Suppressor macrophage (primary cell): ENCODE measurements at regions not wholly inside any gene's neighbourhood (a gene's known extent, or its start where the extent isn't known, plus 50 kb on each side); places are given as distances from the start of the nearest gene placed in this dataset.
"Not testable (repeated sequence)": the region's sequence is repeated elsewhere in the genome, so short reads cannot be mapped to it uniquely, and the experiment has no call there.

Experiments used
- DNase-seq, 4 experiments: peaks; one replicate each; pipeline ENCODE4 v3.0.0-alpha.2; 2020 to 2022

DNA sequence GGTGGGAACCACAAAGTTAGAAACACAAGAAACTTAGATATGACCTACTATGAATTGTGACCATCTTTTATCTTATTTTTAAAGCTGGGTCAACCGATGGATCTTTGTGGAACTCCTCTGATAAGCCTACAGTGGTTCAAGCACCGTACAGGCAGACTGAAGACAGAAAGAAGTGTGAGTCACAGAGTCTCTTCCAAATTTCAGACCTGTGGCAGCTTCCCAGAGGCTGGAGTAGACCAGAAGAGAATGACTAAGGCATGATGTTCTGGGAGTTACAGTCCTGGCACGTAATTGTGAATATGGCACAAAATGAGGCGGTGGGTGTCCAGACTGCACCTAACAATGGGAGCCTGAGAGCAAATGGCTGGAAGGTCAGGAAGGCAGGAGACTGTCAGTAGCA is 70.0 kb downstream of the LMO4 start:
- no peak for DNase-seq

GRCh38 chr1:87399264-87399663 is 70.6 kb downstream of the LMO4 start:
- DNase-seq, result no peak

DNA sequence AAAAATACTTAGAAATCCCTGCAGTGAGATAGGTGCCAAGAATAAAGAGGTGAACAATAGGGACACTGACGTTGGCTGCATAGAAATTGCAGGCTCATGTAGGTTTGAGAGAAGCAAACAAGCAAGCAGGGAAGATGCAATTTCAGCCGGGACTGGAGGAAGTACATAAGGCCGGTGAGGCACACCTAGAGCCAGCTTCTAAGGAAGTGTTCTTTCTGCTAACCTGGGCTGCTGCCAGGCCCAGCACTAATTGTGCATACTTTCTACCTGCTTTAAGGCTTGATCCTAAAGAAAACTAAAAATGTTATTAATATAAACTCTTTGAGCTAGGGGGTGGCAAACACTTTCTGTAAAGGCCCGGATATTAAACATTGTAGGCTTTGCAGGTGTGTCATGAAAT is 71.0 kb downstream of the LMO4 start:
- DNase-seq, result no peak

DNA sequence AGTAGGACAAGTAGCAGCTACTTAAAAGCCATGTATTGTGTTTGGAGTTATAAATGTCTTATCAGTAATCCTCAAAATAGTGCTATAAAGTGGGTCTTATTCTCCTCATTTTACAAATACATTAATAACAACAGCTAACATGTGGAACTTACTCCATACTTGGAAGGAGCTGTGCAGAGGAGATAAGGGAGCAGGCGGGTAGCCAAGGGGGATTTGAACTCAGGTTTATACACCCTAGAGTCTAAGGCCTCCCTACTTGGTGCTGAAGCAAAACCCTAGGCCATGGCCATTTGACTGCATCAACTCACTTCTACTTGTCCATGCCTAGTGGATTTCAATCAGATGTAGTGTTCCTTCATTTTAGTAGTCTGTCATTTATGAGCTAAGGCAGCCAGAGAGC is 72.1 kb downstream of the LMO4 start:
- no peak for DNase-seq

DNA sequence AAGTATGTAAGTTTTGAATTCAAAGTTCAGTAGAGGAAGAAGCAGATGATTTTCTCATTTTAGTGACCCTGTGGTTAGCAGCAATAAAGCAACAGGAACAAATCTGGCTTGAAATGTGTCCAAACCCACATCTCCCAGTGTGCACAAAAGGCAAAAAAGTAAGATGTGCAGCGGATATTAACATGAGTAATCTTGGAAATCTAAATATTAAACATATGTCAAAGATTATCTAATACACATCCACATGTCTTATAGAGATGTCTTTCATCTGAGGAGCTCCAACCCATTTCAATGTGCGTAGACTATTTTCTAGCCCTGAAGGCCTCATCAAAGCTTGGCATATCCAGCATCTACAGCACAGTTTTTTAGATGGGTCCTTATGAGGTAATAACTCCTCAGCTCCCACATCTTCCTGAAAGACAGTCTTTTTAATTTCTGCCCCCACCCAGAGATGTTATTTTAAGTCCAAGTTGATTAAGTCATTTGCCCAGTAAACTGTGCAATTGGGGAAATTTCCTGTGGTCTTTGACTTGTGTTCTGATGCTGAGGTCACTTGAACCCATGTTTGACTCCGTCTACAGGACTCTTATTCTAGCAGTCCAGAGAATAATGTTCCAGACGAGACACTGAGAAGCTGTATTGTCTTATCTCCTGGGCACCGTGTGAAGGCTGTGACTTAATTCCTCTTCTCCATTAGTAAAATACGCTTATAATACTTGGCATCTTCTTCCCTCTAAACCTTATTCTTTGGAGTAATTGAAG is 73.7 kb downstream of the LMO4 start:
- peak in 3 of 4 experiments; percentile 2 to 37 (median 28) for DNase-seq

DNA sequence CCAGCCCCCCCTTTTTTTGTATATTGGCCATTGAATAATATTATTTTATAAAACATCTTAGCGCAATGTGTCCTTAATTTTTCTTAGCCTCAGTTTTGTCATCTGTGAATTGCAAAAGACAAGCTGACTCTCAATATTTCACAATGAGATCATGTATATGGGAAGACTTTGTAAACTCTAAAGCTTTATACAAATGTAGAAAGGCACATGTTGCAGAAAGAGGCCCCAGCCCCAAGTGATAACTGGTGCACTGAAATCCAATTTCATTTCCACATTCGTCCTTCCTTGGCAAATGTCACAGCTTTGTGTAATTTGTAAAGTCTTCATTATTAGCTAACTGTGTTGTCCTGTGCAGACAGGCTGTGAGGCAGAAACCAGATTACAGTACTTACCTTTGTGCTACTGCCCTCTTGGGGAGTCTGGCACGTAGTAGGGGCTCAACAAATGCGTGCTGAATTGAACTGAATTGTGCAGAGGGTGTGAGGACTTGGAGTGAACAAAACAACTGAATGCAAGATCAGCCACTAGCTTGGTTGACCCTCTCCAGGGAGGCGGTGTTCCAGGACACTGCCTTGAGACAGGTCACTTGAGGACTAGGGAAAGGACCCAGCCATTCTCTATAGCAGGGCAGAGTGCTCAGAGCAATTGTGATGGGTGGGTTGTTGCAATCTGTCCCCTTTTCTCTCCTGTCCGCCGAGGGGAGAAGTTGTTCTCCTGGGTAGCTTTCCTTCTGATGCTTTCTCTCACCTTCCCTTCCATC is 74.6 kb downstream of the LMO4 start:
- DNase-seq, result peak; percentile 6 to 43 (median 24)

DNA sequence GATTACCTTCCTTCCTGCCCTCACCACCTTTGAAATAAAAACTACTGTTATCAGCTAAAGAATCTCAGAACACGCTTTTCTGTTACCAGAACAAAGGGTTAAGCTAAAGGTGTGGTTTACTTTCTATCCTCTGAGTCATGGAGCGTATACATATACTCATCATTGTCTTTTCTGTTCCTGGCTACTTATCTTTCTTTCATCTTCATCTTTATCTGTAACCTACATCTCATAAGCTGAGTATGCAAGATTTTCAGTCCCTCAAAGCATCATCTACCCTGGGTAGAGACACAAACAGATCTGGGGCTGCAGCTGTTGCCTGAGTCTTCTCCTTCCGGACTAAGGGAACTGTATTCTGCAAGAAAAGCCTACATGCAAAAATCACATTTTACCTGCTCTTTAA is 75.6 kb downstream of the LMO4 start:
- DNase-seq, result no peak

DNA sequence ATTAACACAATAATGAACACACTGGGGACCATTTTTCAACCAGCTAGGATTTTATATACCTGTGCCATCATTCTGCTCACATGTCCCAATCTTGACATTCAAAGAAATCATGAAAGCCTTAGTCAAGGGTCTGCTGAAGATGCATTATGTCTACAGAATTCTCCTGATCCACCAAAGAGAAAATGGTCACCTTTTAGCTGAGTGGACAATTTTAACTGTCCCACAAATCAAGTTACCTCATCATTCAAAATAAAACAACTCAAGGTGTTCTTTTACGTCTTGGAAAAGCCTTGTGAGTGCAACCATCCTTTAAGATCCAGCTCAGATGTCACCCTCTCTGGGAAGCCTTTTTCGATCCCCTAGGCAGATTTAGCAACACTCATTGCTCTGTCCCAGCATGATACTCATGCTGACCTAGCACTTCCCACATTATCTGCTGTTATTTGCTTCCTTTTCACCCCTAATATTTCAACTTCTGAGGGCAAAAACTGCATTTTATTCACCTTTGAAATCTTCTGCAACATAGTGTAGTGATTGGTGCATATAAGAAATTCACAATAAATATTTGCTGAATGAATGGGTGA is 80.1 kb downstream of the LMO4 start:
- DNase-seq, result no peak

DNA sequence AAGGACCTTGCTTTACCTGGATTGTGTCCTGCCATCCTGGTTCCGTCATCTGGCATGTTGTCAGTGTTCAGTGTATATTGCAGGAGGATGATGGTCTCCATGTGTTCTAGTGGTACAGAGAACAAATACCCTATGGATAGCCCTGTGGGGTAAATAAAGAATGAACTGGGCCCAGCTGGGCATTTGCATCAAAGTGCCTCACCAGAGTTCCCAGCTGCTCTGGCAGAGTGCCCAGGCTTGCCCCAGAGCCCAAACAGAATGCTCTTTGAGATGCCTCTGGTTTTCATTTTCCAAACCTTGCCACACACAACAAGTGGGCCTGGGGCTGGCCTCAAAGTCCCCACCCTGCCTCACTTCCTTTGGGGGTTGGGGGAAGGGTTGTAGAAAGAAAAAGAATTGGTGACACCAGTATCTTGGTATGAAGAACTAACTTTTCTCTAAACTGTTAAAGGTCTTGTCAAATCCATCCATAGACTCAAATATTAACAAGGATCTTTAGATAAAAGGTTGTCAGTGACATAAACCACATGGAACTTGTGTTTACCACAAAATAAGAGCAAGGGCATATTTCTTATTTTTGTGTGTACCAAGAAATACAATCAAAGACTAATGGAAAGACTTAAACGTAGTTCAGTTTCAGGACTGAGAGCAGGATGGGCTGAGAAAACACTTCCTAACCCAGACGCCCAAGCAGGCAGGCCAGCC is 82.2 kb downstream of the LMO4 start:
- no peak for DNase-seq

DNA sequence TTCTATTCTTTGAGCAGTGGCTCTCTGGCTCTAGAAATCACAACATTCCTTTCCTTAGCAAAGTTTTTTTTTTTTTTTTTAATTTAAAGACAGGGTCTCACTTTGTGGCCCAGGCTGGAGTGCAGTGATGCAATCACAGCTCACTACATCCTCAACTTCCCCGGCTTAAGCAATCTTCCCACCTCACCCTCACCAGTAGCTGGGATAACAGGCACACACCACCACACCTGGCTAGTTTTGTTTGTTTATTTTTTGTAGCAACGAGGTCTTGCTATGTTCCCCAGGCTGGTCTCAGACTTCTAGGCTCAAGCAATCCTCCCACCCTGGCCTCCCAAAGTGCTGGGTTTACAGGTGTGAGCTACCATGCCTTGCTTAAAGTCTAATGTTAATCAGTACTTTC is 85.2 kb downstream of the LMO4 start:
- DNase-seq, result not testable (repeated sequence)

DNA sequence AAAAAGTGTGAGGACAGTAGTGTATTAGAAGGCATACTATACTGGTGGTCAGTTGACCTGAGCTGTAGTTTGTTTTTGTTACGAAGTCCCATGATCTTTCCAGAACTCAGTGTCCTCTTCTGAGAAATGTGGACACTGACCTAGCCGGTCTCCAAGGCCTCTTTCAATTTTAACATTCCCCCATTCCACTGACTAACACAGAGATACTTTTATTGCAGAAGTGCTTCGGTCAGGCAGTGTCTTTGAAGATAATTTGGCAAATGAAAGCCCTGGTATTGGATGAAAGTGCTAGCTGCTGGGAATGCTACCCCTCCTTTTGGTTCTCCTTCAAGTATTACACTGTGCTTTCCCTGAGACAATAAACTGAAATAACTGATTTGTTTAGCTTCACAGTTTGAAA is 89.4 kb downstream of the LMO4 start:
- no peak for DNase-seq

GRCh38 chr1:87421809-87422208 is 93.1 kb downstream of the LMO4 start:
- DNase-seq, result no peak

GRCh38 chr1:87424541-87424940 is 95.9 kb downstream of the LMO4 start:
- DNase-seq, result no peak

DNA sequence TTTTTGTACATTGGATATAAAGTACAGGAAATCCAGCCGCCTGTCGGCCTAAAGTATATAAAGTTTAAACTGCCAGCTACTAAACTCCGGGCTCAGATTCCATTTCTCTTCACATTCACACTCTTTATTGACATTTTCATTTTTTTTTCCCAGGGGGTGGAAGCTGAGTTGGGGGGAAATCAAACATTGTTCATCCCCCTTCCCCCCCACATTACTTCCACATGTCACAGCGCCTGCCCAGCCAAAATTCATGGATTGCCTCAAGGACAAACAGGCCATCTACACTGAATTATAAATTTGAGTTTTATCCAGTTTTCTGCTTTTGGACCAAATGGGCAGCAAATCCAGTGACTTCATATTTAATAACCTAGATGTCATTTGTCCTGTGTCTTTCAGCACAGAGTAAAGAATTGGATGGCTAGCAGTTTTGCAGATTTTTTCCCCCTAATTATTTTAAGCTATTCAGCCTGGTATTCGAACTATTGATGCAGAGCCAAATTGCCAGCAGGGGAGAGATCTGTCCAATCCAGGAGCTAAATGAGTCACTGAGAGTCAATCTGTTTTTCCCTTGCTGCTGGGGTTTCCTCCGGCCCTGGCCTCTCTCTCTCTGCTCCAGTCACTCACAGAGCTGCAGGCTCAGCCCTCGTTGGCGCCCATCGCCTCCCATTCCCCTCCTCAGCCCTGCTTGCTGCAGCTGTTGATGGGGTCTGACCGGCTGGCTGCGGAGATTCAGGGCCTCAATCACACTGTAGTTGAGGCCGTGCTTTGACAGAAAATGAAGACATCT is 98.0 kb downstream of the LMO4 start:
- DNase-seq, result no peak

DNA sequence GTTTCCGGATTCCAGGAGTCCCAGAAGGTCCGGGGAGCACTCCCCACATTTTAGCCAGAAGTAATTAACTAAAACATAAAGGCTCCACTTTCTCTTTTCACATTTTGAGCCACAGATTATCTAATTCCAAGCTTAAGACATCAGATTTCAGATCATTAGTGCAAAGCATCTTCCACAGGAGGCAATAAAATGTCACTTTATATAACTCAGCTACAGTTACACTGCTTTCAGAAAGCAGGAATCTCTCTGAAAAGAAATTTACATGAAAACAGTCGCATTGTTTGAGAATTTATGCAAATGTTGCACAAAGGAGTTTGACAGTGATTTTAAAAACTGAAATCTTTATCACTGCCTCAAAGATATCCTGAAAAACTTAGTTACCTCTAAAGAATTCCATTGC is 99.7 kb downstream of the LMO4 start:
- DNase-seq, result no peak

DNA sequence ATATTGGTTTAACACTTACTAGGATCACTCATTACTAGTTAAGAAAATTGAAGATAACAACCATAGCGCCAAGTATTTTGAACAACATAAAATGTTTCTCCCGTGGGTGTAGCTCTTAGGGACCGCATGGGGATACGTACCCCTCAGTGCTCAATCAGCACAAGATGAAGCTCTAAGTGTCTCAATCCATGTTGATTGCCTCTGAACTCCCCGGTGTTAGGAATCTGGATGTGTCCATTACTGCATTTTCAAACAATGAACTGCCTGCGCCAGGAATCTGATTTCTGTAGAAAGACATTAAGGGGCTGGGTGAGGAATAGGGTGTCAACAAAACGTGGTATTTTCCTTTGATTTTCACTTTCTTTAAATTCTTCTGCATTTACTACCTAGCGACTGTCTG is 100.2 kb downstream of the LMO4 start:
- no peak for DNase-seq

- no peak for DNase-seq
These were observed 104.0 kb downstream of the LMO4 start for GRCh38 chr1:87432685-87433084.

DNA sequence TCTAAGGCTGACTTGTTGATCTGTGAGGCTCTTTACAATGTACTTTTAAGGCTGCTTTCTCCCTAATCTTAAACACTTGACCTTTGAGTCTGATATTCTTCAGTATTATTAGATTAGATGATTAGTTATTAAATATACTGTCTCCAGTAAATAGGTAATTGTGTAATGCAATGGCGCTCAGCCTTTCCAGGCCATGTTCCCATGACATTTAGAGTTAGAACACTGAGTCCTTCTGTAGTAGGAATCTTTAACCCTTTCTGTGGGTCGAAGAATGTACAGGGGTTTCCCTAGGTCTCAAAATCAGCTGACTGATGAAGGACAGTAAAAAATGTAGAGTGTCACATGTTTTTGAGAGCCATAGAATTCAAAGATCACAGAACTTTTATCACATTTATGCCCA is 104.4 kb downstream of the LMO4 start:
- not testable (repeated sequence) for DNase-seq

- DNase-seq, result no peak
These were observed 106.8 kb downstream of the LMO4 start for GRCh38 chr1:87435484-87435883.

GRCh38 chr1:87436115-87436514 is 107.4 kb downstream of the LMO4 start:
- not testable (repeated sequence) for DNase-seq

- no peak for DNase-seq
These were observed 107.9 kb downstream of the LMO4 start for GRCh38 chr1:87436534-87436933.

- DNase-seq, result no peak
These were observed 109.1 kb downstream of the LMO4 start for GRCh38 chr1:87437663-87438295.
